Calu3 (cell line): ENCODE measurements at regions not wholly inside any gene's neighbourhood (a gene's known extent, or its start where the extent isn't known, plus 50 kb on each side); places are given as distances from the start of the nearest gene placed in this dataset.

Experiments
- BruUV-seq: library from RNA; stranded (reverse); fragments of 400-500 nt; replicated peaks from 2 replicates; lab custom pipeline; 2021; lab: Mats Ljungman, UMichigan
- CTCF ChIA-PET: fragments of 300-600 bp; sonication (Branson Sonifier 250); formaldehyde crosslinking; loops from one replicate; lab custom pipeline; 2022; ENCODE audit warnings: antibody characterized with exemption; lab: Charles Lee
- DNase-seq: peaks from one replicate; pipeline ENCODE4 v3.0.0; 2022
- H3K27ac Mint-ChIP-seq: one replicate; pipeline ENCODE4 v1.8.0; 2022; ENCODE audit warnings: mixed read lengths; ENCODE audit not compliant: unreplicated experiment
- H3K27me3 Mint-ChIP-seq: one replicate; pipeline ENCODE4 v1.8.0; 2022; ENCODE audit warnings: mixed read lengths; ENCODE audit not compliant: unreplicated experiment
- H3K36me3 Mint-ChIP-seq: one replicate; pipeline ENCODE4 v1.8.0; 2022; ENCODE audit warnings: mild to moderate bottlenecking, moderate library complexity, mixed read lengths; ENCODE audit not compliant: insufficient read depth, unreplicated experiment
- H3K4me1 Mint-ChIP-seq: one replicate; pipeline ENCODE4 v1.8.0; 2022; ENCODE audit warnings: mild to moderate bottlenecking, low read depth, mixed read lengths; ENCODE audit not compliant: unreplicated experiment
- H3K4me3 Mint-ChIP-seq: one replicate; pipeline ENCODE4 v1.8.0; 2022; ENCODE audit warnings: mild to moderate bottlenecking, low read depth, moderate library complexity, mixed read lengths; ENCODE audit not compliant: unreplicated experiment
- H3K9me3 Mint-ChIP-seq: one replicate; pipeline ENCODE4 v1.8.0; 2022; ENCODE audit warnings: low read depth, mixed read lengths; ENCODE audit not compliant: unreplicated experiment
- intact Hi-C: fragments of 100-400 bp; cut with micrococcal nuclease; formaldehyde crosslinking; loops from one replicate; pipeline ENCODE4 v1.10.0; 2022; ENCODE audit not compliant: unreplicated experiment
- TF ChIP-seq, protein P1 (sequence below): fragments of 200-600 bp; IDR thresholded peaks from one replicate; pipeline ENCODE4 v1.8.0; 2022; ENCODE audit warnings: antibody characterized with exemption; ENCODE audit not compliant: unreplicated experiment

DNA sequence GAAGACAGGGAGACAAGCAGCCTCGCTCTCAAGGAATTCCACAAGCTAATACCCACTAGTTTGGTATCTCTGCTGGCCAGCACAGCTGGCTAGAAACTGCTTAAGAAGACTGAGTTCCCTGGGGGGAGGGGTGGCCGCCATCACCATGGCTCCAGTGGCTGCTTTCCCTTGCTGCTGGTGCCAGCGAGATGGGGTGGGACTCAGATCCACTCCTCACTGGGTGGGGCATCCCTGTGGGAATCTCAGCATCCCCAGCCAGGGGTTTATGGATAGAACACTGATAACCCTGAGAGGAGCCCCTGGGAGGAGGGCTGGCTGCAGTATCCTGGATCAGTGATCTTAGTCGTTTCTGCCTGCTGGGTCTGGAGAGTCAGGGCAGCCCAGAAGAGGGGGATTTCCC lies 170.6 kb upstream of the MDGA2 start:
- CTCF ChIA-PET, result no interaction called here
- H3K4me1 Mint-ChIP-seq, result no peaks in the 10 kb centered on the region
- H3K27me3 Mint-ChIP-seq, result no peaks in the 10 kb centered on the region
- no peak for DNase-seq
- no peaks in the 10 kb centered on the region for H3K36me3 Mint-ChIP-seq
- H3K4me3 Mint-ChIP-seq, result no peak overlapping the region
- BruUV-seq, result no TSS peak
- TF ChIP-seq, protein P1, sequence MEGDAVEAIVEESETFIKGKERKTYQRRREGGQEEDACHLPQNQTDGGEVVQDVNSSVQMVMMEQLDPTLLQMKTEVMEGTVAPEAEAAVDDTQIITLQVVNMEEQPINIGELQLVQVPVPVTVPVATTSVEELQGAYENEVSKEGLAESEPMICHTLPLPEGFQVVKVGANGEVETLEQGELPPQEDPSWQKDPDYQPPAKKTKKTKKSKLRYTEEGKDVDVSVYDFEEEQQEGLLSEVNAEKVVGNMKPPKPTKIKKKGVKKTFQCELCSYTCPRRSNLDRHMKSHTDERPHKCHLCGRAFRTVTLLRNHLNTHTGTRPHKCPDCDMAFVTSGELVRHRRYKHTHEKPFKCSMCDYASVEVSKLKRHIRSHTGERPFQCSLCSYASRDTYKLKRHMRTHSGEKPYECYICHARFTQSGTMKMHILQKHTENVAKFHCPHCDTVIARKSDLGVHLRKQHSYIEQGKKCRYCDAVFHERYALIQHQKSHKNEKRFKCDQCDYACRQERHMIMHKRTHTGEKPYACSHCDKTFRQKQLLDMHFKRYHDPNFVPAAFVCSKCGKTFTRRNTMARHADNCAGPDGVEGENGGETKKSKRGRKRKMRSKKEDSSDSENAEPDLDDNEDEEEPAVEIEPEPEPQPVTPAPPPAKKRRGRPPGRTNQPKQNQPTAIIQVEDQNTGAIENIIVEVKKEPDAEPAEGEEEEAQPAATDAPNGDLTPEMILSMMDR, result no peak
- intact Hi-C loops, result no loop called here
- peaks cover 8% of the 10 kb centered on the region for H3K9me3 Mint-ChIP-seq
- no peak overlapping the region for H3K27ac Mint-ChIP-seq

DNA sequence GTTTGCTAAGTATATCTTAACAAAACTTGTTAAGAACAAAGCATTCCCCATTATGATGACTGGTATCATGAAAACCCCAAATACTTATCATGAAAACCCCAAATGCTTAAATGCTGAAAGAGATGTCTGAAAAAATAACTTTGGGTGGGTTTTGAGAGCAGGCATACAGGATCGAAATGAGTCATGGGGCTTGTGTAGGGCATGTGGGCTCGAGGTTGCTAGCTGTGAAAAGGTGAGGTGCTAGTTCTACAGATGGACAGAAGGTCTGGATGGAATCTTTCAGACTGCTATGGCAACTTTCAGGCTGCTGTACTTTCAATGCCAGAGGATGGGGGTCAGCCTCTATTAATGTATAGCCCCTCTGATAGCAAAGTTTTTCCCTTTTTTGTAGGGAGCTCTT lies 167.8 kb upstream of the MDGA2 start:
- BruUV-seq, result no TSS peak

DNA sequence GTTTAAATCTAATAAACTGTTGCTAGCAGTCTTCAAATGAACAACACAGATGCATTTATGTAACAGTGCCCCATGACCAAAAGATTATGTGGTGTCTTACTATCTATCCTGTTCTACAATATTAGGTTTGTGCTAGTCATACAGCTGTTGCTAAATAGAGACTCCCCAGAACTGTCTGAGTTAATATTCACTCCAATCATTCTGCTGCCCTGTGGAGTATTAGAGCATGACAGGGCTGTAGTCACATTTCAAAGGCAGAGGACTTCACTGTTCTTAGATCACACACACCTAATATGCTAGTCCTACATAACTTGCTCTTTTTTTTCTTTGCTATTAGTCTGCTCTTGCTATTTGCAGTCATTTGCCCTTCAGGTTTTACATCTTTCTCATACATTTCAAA lies 157.6 kb upstream of the MDGA2 start:
- Mint-ChIP-seq H3K4me3 (no peak overlapping the region), H3K36me3 (no peaks in the 10 kb centered on the region), H3K27me3 (no peaks in the 10 kb centered on the region), H3K4me1 (no peaks in the 10 kb centered on the region), H3K9me3 (peaks cover 7% of the 10 kb centered on the region), H3K27ac (no peak overlapping the region)
- DNase-seq, result no peak
- intact Hi-C loops, result no loop called here
- no TSS peak for BruUV-seq
- TF ChIP-seq, protein P1, result no peak
- CTCF ChIA-PET, result no interaction called here

More for the DNA sequence above, 167.8 kb upstream of the MDGA2 start:
- TF ChIP-seq, protein P1, result no peak
- no peaks in the 10 kb centered on the region for H3K36me3 Mint-ChIP-seq
- intact Hi-C loops, result no loop called here
- CTCF ChIA-PET, result no interaction called here
- DNase-seq, result no peak
- no peak overlapping the region for H3K27ac Mint-ChIP-seq
- H3K4me1 Mint-ChIP-seq, result no peaks in the 10 kb centered on the region
- no peak overlapping the region for H3K4me3 Mint-ChIP-seq
- H3K27me3 Mint-ChIP-seq, result no peaks in the 10 kb centered on the region
- H3K9me3 Mint-ChIP-seq, result peaks cover 5% of the 10 kb centered on the region

DNA sequence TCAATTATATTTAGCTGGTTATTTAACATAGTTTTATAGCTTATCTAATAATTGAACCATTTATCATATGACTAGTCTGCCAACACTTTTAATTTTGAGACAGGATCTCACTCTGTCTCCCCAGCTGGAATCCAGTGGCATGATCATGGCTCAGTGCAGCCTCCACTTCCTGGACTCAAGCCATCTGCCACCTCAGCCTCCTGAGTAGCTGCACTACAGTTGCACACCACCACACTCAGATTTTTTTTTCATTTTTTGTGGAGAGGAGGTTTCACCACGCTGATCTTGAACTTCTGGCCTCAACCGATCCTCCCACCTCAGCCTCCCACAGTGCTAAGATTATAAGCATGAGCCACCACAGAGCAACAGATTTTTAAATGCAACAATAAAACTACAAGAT lies 151.4 kb upstream of the MDGA2 start:
- H3K4me3 Mint-ChIP-seq, result no peak overlapping the region
- H3K4me1 Mint-ChIP-seq, result no peaks in the 10 kb centered on the region
- DNase-seq, result no peak
- no peaks in the 10 kb centered on the region for H3K36me3 Mint-ChIP-seq
- peaks cover 6% of the 10 kb centered on the region for H3K9me3 Mint-ChIP-seq
- H3K27ac Mint-ChIP-seq, result no peak overlapping the region
- CTCF ChIA-PET, result no interaction called here
- no TSS peak for BruUV-seq
- H3K27me3 Mint-ChIP-seq, result no peaks in the 10 kb centered on the region
- TF ChIP-seq, protein P1, result no peak
- intact Hi-C loops, result no loop called here

DNA sequence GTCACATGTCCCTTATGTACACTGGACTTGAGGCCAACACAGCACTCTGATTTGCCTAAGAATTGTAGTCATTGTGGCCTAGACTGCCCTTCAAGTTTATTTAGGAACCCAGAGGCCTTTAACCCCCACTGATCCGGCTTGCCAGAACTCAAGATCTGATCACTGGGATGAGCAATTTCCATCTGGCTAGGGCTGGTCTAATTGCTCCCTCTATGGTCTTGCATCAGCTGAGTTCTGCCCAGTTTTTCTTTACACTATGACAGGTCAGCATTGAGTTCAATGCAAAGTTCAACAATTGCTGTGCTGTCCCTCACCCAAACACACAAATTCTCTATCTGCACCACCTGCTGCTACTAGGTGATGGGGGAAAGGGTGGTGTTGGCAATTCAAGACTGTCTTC lies 146.9 kb upstream of the MDGA2 start:
- H3K36me3 Mint-ChIP-seq, result no peaks in the 10 kb centered on the region
- H3K4me3 Mint-ChIP-seq, result no peak overlapping the region
- intact Hi-C loops, result no loop called here
- no peaks in the 10 kb centered on the region for H3K4me1 Mint-ChIP-seq
- peaks cover 10% of the 10 kb centered on the region for H3K9me3 Mint-ChIP-seq
- H3K27ac Mint-ChIP-seq, result no peak overlapping the region
- DNase-seq, result no peak
- TF ChIP-seq, protein P1, result no peak
- BruUV-seq, result no TSS peak
- CTCF ChIA-PET, result no interaction called here
- H3K27me3 Mint-ChIP-seq, result no peaks in the 10 kb centered on the region
